Natural killer cell (primary cell): ENCODE measurements at regions not wholly inside any gene's neighbourhood (a gene's known extent, or its start where the extent isn't known, plus 50 kb on each side); places are given as distances from the start of the nearest gene placed in this dataset.

Source experiments
- ATAC-seq, 3 donors: fragments of 150-1000 bp in 2 of 3; fragments of 200-7000 bp in 1 of 3; cut with Tn5 transposase; 1 replicate in 1 of 3; 2 replicates in 2 of 3; pipeline ENCODE4 v1.10.0; 2021; ENCODE audit warnings: mild to moderate bottlenecking in 2 of 3, moderate library complexity in 2 of 3
- DNase-seq, 2 donors: peaks; one replicate each; pipeline versions ENCODE4 v3.0.0 to v3.0.0-alpha.2; 2013 to 2021; ENCODE audit warnings: mixed read lengths in 1 of 2
- H3K27ac ChIP-seq: one replicate; pipeline ENCODE4 v1.5.1; 2013; ENCODE audit warnings: mild to moderate bottlenecking, low read length
- H3K27me3 ChIP-seq: one replicate; pipeline ENCODE4 v1.6.1; 2013; ENCODE audit warnings: low read length; ENCODE audit not compliant: control insufficient read depth, insufficient read depth
- H3K36me3 ChIP-seq: one replicate; pipeline ENCODE4 v1.6.1; 2013; ENCODE audit warnings: low read length; ENCODE audit not compliant: control insufficient read depth, insufficient read depth
- H3K4me1 ChIP-seq: one replicate; pipeline ENCODE4 v1.6.1; 2013; ENCODE audit warnings: low read length; ENCODE audit not compliant: control insufficient read depth, insufficient read depth
- H3K4me3 ChIP-seq: one replicate; pipeline ENCODE4 v1.5.1; 2013; ENCODE audit warnings: low read length
- H3K9me3 ChIP-seq: one replicate; pipeline ENCODE4 v1.6.1; 2013; ENCODE audit warnings: low read length; ENCODE audit not compliant: control insufficient read depth, insufficient read depth
- H3K27ac Mint-ChIP-seq, 2 donors: one replicate each; pipeline ENCODE4 v1.8.0; 2022; ENCODE audit warnings: mild to moderate bottlenecking in 2 of 2, mixed read lengths in 2 of 2, moderate library complexity in 1 of 2
- H3K27me3 Mint-ChIP-seq, 2 donors: one replicate each; pipeline ENCODE4 v1.8.0; 2022; ENCODE audit warnings: low read depth in 2 of 2, mixed read lengths in 2 of 2
- H3K36me3 Mint-ChIP-seq: one replicate; pipeline ENCODE4 v1.8.0; 2022; ENCODE audit warnings: mixed read lengths
- H3K4me1 Mint-ChIP-seq, 2 donors: one replicate each; pipeline ENCODE4 v1.8.0; 2022; ENCODE audit warnings: mixed read lengths in 2 of 2
- H3K4me3 Mint-ChIP-seq: one replicate; pipeline ENCODE4 v1.8.0; 2022; ENCODE audit warnings: mild to moderate bottlenecking, moderate library complexity, mixed read lengths
- H3K9me3 Mint-ChIP-seq, 2 donors: one replicate each; pipeline ENCODE4 v1.8.0; 2022; ENCODE audit warnings: mixed read lengths in 2 of 2
- WGBS: methylation state at CpG from one replicate; pipeline ENCODE4 v1.1.7; 2013; ENCODE audit warnings: missing lambda C conversion rate; ENCODE audit not compliant: insufficient coverage; 5-methylcytosine and 5-hydroxymethylcytosine counted together
- intact Hi-C: fragments of 100-400 bp; cut with micrococcal nuclease; formaldehyde crosslinking; loops from one replicate; pipeline ENCODE4 v1.14.2; 2022
- TF ChIP-seq, protein P1 (sequence below): fragments of 200-600 bp; IDR thresholded peaks from one replicate; pipeline ENCODE4 v1.8.0; 2022; ENCODE audit warnings: antibody characterized with exemption

GRCh38 chr1:57882072-57882471, 458.2 kb upstream of the DAB1 start:
- 77% methylated on average over 3 of the region's 3 CpGs for WGBS
- Mint-ChIP-seq H3K4me1 (no peaks in the 10 kb centered on the region), H3K36me3 (no peaks in the 10 kb centered on the region), H3K27me3 (peaks cover 0 to 9% of the 10 kb centered on the region in 2 donors), H3K27ac (no peak overlapping the region), H3K4me3 (no peak overlapping the region), H3K9me3 (no peaks in the 10 kb centered on the region)
- H3K27me3 ChIP-seq: no peaks in the 10 kb centered on the region
- H3K36me3 ChIP-seq: no peaks in the 10 kb centered on the region
- TF ChIP-seq, protein P1, sequence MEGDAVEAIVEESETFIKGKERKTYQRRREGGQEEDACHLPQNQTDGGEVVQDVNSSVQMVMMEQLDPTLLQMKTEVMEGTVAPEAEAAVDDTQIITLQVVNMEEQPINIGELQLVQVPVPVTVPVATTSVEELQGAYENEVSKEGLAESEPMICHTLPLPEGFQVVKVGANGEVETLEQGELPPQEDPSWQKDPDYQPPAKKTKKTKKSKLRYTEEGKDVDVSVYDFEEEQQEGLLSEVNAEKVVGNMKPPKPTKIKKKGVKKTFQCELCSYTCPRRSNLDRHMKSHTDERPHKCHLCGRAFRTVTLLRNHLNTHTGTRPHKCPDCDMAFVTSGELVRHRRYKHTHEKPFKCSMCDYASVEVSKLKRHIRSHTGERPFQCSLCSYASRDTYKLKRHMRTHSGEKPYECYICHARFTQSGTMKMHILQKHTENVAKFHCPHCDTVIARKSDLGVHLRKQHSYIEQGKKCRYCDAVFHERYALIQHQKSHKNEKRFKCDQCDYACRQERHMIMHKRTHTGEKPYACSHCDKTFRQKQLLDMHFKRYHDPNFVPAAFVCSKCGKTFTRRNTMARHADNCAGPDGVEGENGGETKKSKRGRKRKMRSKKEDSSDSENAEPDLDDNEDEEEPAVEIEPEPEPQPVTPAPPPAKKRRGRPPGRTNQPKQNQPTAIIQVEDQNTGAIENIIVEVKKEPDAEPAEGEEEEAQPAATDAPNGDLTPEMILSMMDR: no peak
- H3K4me3 ChIP-seq: no peak overlapping the region
- intact Hi-C loops: no loop called here
- H3K27ac ChIP-seq: no peak overlapping the region
- no peaks in the 10 kb centered on the region for H3K9me3 ChIP-seq
- DNase-seq: no peak
- no peak for ATAC-seq
- no peaks in the 10 kb centered on the region for H3K4me1 ChIP-seq

GRCh38 chr1:57881639-57882038, 457.8 kb upstream of the DAB1 start:
- H3K36me3 Mint-ChIP-seq: no peaks in the 10 kb centered on the region
- Histone ChIP-seq H3K36me3 (no peaks in the 10 kb centered on the region), H3K27ac (no peak overlapping the region), H3K4me1 (no peaks in the 10 kb centered on the region), H3K27me3 (no peaks in the 10 kb centered on the region), H3K9me3 (no peaks in the 10 kb centered on the region), H3K4me3 (no peak overlapping the region)
- peaks cover 0 to 9% of the 10 kb centered on the region in 2 donors for H3K27me3 Mint-ChIP-seq
- DNase-seq: no peak
- no peak overlapping the region for H3K4me3 Mint-ChIP-seq
- no peaks in the 10 kb centered on the region for H3K9me3 Mint-ChIP-seq
- TF ChIP-seq, protein P1: no peak
- intact Hi-C loops: no loop called here
- no peaks in the 10 kb centered on the region for H3K4me1 Mint-ChIP-seq
- no peak for ATAC-seq
- WGBS: 79% methylated on average over 1 of the region's 2 CpGs
- H3K27ac Mint-ChIP-seq: no peak overlapping the region

- DNase-seq (no peak), ATAC-seq (no peak)
- Mint-ChIP-seq H3K9me3 (no peaks in the 10 kb centered on the region), H3K4me3 (no peak overlapping the region), H3K27ac (no peak overlapping the region), H3K36me3 (no peaks in the 10 kb centered on the region), H3K4me1 (no peaks in the 10 kb centered on the region), H3K27me3 (peaks cover 0 to 9% of the 10 kb centered on the region in 2 donors)
- H3K36me3 ChIP-seq: no peaks in the 10 kb centered on the region
- no peaks in the 10 kb centered on the region for H3K4me1 ChIP-seq
- H3K4me3 ChIP-seq: no peak overlapping the region
- WGBS: 54% methylated on average over 2 of the region's 3 CpGs
- intact Hi-C loops: no loop called here
- no peaks in the 10 kb centered on the region for H3K9me3 ChIP-seq
- H3K27ac ChIP-seq: no peak overlapping the region
- H3K27me3 ChIP-seq: no peaks in the 10 kb centered on the region
- TF ChIP-seq, protein P1: no peak
Observed at GRCh38 chr1:57879700-57880099, 455.8 kb upstream of the DAB1 start.

- H3K27me3 ChIP-seq: no peaks in the 10 kb centered on the region
- WGBS: 60% methylated on average over 2 of the region's 2 CpGs
- no peak overlapping the region for H3K27ac Mint-ChIP-seq
- H3K27me3 Mint-ChIP-seq: peaks cover 0 to 2% of the 10 kb centered on the region in 2 donors
- no peak overlapping the region for H3K27ac ChIP-seq
- peaks cover 0 to 2% of the 10 kb centered on the region in 2 donors for H3K9me3 Mint-ChIP-seq
- ATAC-seq (no peak), DNase-seq (no peak)
- H3K9me3 ChIP-seq: no peaks in the 10 kb centered on the region
- TF ChIP-seq, protein P1: no peak
- intact Hi-C loops: no loop called here
- H3K36me3 ChIP-seq: no peaks in the 10 kb centered on the region
- no peak overlapping the region for H3K4me3 ChIP-seq
- H3K4me1 ChIP-seq: no peaks in the 10 kb centered on the region
- H3K36me3 Mint-ChIP-seq: no peaks in the 10 kb centered on the region
- no peaks in the 10 kb centered on the region for H3K4me1 Mint-ChIP-seq
- no peak overlapping the region for H3K4me3 Mint-ChIP-seq
Observed at GRCh38 chr1:57874418-57874877, 450.6 kb upstream of the DAB1 start.
